ENCODE measurements at regions not wholly inside any gene's neighbourhood (a gene's known extent, or its start where the extent isn't known, plus 50 kb on each side); places are given as distances from the start of the nearest gene placed in this dataset.
A peak's percentile ranks its signal among the peaks of the same experiment; 100 is the strongest.

DNA sequence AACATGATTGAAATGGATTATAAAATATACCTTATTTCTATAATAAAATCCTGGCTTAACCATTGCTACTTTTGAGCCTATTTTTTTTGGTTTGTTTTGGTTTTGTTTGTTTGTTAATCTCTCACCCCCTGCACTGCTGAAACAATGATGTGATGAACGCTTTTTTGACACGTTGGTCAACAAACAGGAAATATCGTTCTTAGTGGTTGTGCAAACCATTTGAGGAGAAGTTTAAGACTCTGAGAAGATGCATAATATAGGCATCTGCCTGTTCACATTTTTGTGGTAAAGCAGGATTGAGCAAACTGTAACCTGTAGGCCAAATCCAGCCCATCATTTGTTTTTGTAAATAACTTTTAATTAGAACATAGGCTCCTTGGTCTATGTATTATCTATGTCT, 75.5 kb upstream of the MDFIC2 start:
- Histone ChIP-seq H3K4me1 (ENCODE audit: control insufficient read depth in 5 of 5, insufficient read depth in 5 of 5, low read length in 5 of 5) (no peaks in the 10 kb centered on the region), H3K36me3 (ENCODE audit: control insufficient read depth in 4 of 4, insufficient read depth in 4 of 4, low read length in 4 of 4) (no peaks in the 10 kb centered on the region), H3K4me3 (no peak overlapping the region), H3K27me3 (ENCODE audit: control insufficient read depth in 3 of 3, insufficient read depth in 3 of 3, low read length in 2 of 3) (no peaks in the 10 kb centered on the region), H3K9ac (ENCODE audit: insufficient read depth in 1 of 2, low read length in 2 of 2) (no peak overlapping the region), H3K27ac (ENCODE audit: low read depth in 1 of 2, low read length in 1 of 2) (no peak overlapping the region), H3K9me3 (ENCODE audit: control insufficient read depth in 4 of 4, insufficient read depth in 3 of 4, low read length in 3 of 4) (peaks cover 0 to 3% (median 0%) of the 10 kb centered on the region in 4 donors)
- ATAC-seq (ENCODE audit: insufficient read depth, low FRiP score): no peak
- DNase-seq: no peak
- 63 to 78% methylated on average over 3 of the region's 3 CpGs for WGBS, 2 donors
- TF ChIP-seq, protein P1, sequence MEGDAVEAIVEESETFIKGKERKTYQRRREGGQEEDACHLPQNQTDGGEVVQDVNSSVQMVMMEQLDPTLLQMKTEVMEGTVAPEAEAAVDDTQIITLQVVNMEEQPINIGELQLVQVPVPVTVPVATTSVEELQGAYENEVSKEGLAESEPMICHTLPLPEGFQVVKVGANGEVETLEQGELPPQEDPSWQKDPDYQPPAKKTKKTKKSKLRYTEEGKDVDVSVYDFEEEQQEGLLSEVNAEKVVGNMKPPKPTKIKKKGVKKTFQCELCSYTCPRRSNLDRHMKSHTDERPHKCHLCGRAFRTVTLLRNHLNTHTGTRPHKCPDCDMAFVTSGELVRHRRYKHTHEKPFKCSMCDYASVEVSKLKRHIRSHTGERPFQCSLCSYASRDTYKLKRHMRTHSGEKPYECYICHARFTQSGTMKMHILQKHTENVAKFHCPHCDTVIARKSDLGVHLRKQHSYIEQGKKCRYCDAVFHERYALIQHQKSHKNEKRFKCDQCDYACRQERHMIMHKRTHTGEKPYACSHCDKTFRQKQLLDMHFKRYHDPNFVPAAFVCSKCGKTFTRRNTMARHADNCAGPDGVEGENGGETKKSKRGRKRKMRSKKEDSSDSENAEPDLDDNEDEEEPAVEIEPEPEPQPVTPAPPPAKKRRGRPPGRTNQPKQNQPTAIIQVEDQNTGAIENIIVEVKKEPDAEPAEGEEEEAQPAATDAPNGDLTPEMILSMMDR (IDR thresholded peaks at IDR 0.05; ENCODE audit: control extremely low read depth, extremely low read depth): no peak

DNA sequence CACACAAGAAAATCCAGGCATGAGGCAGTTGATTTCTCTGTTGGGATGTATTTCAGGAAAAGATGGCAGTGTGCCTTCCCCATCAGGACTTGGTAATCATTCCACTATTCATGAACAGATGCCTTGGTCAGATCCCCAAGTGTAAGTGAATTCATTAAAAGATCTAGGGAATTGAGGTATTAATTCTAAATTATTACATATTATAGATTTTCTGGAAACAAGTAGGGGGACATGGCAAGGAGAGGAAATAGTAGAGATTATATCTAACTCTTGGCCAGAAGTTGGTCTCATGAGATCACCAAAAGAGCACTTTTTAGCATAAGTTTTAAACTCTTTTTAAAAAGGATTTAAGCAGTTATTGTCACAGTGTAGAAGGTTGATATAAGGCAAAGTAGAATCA, 74.4 kb upstream of the MDFIC2 start:
- H3K4me3 ChIP-seq: no peak overlapping the region
- peaks cover 0 to 3% (median 0%) of the 10 kb centered on the region in 4 donors for H3K9me3 ChIP-seq (ENCODE audit: control insufficient read depth in 4 of 4, insufficient read depth in 3 of 4, low read length in 3 of 4)
- no peak overlapping the region for H3K9ac ChIP-seq (ENCODE audit: insufficient read depth in 1 of 2, low read length in 2 of 2)
- no peaks in the 10 kb centered on the region for H3K27me3 ChIP-seq (ENCODE audit: control insufficient read depth in 3 of 3, insufficient read depth in 3 of 3, low read length in 2 of 3)
- H3K36me3 ChIP-seq (ENCODE audit: control insufficient read depth in 4 of 4, insufficient read depth in 4 of 4, low read length in 4 of 4): no peaks in the 10 kb centered on the region
- ATAC-seq (ENCODE audit: insufficient read depth, low FRiP score) (no peak), DNase-seq (no peak)
- TF ChIP-seq, protein P1 (IDR thresholded peaks at IDR 0.05; ENCODE audit: control extremely low read depth, extremely low read depth): no peak
- no peaks in the 10 kb centered on the region for H3K4me1 ChIP-seq (ENCODE audit: control insufficient read depth in 5 of 5, insufficient read depth in 5 of 5, low read length in 5 of 5)
- no peak overlapping the region for H3K27ac ChIP-seq (ENCODE audit: low read depth in 1 of 2, low read length in 1 of 2)

DNA sequence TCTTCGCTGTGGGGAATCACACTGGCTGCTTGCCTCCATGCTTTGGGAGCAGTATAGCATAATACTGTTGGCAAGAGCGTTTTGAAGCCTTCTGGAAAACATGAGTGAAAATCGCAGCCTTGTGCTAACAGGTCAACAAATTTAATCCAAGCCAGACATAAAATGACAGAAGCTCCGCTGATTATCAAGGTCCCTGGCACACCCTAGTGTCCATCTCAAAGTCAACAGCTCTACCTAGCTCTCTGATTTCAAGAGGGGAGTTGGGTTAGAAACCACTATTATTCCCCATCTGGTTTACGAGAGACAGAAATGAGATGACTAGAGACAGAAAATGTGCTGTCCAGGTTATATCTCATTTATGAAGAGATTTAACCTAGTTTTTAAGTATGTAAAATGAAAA, 73.6 kb upstream of the MDFIC2 start:
- Histone ChIP-seq H3K4me3 (no peak overlapping the region), H3K36me3 (ENCODE audit: control insufficient read depth in 4 of 4, insufficient read depth in 4 of 4, low read length in 4 of 4) (no peaks in the 10 kb centered on the region), H3K27ac (ENCODE audit: low read depth in 1 of 2, low read length in 1 of 2) (no peak overlapping the region), H3K4me1 (ENCODE audit: control insufficient read depth in 5 of 5, insufficient read depth in 5 of 5, low read length in 5 of 5) (no peaks in the 10 kb centered on the region), H3K27me3 (ENCODE audit: control insufficient read depth in 3 of 3, insufficient read depth in 3 of 3, low read length in 2 of 3) (no peaks in the 10 kb centered on the region), H3K9me3 (ENCODE audit: control insufficient read depth in 4 of 4, insufficient read depth in 3 of 4, low read length in 3 of 4) (peaks cover 0 to 3% (median 0%) of the 10 kb centered on the region in 4 donors), H3K9ac (ENCODE audit: insufficient read depth in 1 of 2, low read length in 2 of 2) (no peak overlapping the region)
- no peak for DNase-seq
- ATAC-seq (ENCODE audit: insufficient read depth, low FRiP score): no peak
- TF ChIP-seq, protein P1 (IDR thresholded peaks at IDR 0.05; ENCODE audit: control extremely low read depth, extremely low read depth): no peak
- WGBS, 2 donors: 90 to 92% methylated on average over 5 of the region's 5 CpGs

DNA sequence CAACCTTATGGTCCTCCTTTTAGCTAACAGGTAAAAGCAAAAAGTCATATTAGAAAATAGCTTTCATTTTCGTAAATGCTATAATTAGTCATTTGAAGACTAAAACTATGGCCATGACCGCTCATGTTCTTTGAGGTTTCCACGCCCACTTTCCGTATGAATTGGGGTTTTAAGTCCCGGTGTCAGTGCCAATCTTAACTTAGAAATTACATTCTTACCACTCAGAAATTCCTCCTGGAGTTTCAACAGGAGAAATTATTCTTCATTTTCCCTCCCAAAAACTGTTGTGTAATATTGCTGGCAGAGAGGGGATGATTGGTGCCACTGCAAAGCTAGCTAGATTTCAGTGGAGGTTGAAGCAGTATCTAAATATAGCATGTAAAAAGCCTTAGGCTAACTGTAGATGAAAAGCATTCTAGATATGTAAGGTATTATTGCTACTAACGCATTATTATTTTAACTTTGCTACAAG, 71.0 kb upstream of the MDFIC2 start:
- TF ChIP-seq, protein P1 (IDR thresholded peaks at IDR 0.05; ENCODE audit: control extremely low read depth, extremely low read depth): no peak
- Histone ChIP-seq H3K36me3 (ENCODE audit: control insufficient read depth in 4 of 4, insufficient read depth in 4 of 4, low read length in 4 of 4) (no peaks in the 10 kb centered on the region), H3K4me1 (ENCODE audit: control insufficient read depth in 5 of 5, insufficient read depth in 5 of 5, low read length in 5 of 5) (no peaks in the 10 kb centered on the region), H3K4me3 (no peak overlapping the region), H3K9me3 (ENCODE audit: control insufficient read depth in 4 of 4, insufficient read depth in 3 of 4, low read length in 3 of 4) (no peaks in the 10 kb centered on the region), H3K27me3 (ENCODE audit: control insufficient read depth in 3 of 3, insufficient read depth in 3 of 3, low read length in 2 of 3) (no peaks in the 10 kb centered on the region), H3K27ac (ENCODE audit: low read depth in 1 of 2, low read length in 1 of 2) (no peak overlapping the region), H3K9ac (ENCODE audit: insufficient read depth in 1 of 2, low read length in 2 of 2) (no peak overlapping the region)
- peak in 2 of 3 donors; percentile 2 to 26 for DNase-seq
- WGBS, 2 donors: 65 to 79% methylated on average over 6 of the region's 6 CpGs
- ATAC-seq (ENCODE audit: insufficient read depth, low FRiP score): no peak

Data from lung (tissue), 11 donors.